WERI-Rb-1 (cell line): ENCODE measurements at regions not wholly inside any gene's neighbourhood (a gene's known extent, or its start where the extent isn't known, plus 50 kb on each side); places are given as distances from the start of the nearest gene placed in this dataset.

ENCODE experiments used
- DNase-seq: peaks from one replicate; pipeline ENCODE4 v3.0.0-alpha.2; 2020
- H3K27ac ChIP-seq: fragments of 250-450 bp; sonication (Bioruptor Pico); 2 replicates; pipeline ENCODE4 v1.5.1; 2020; ENCODE audit warnings: mild to moderate bottlenecking, moderate library complexity
- H3K27me3 ChIP-seq: fragments of 250-450 bp; sonication (Bioruptor Pico); 2 replicates; pipeline ENCODE4 v1.5.1; 2021; ENCODE audit warnings: mild to moderate bottlenecking, low read depth, moderate library complexity; ENCODE audit not compliant: insufficient read depth, severe bottlenecking
- H3K36me3 ChIP-seq: fragments of 250-450 bp; sonication (Bioruptor Pico); 2 replicates; pipeline ENCODE4 v1.5.1; 2020; ENCODE audit warnings: mild to moderate bottlenecking, moderate library complexity
- H3K4me3 ChIP-seq: 2 replicates; pipeline ENCODE4 v1.5.1; 2011; ENCODE audit warnings: low read depth, mild to moderate bottlenecking, control low read depth, low read length
- H3K9me3 ChIP-seq: fragments of 250-450 bp; sonication (Bioruptor Pico); 2 replicates; pipeline ENCODE4 v1.5.1; 2021; ENCODE audit warnings: mild to moderate bottlenecking, moderate library complexity; ENCODE audit not compliant: severe bottlenecking
- CTCF ChIP-seq: IDR thresholded peaks from 2 replicates; pipeline ENCODE4 v1.5.1; 2011; ENCODE audit warnings: low read depth, mild to moderate bottlenecking, control low read depth, inconsistent platforms, low read length

GRCh38 chr7:155178096-155178495, 108.0 kb downstream of the HTR5A start:
- Histone ChIP-seq H3K4me3 (no peak overlapping the region), H3K36me3 (no peaks in the 10 kb centered on the region), H3K9me3 (peaks cover 7% of the 10 kb centered on the region), H3K27ac (no peak overlapping the region), H3K27me3 (no peaks in the 10 kb centered on the region)
- no peak for DNase-seq
- no peak for TF ChIP-seq CTCF

DNA sequence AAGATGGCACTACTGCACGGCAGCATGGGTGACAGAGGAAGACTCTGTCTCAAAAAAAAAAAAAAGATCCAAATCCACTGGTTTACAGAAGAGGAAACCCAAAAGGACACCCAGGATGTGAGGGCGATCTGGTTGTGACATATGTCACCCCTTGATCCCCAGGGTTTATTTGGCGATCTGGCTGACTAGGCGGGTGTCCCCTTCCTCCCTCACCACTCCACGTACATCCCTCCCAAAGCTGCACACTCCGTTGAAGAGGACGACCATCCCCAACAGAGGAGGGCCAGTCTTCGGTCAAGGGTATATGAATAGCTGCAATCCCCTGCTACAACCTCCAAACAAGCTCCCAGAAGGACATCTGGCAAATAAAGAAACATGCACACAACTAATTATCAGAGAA, 111.6 kb downstream of the HTR5A start:
- H3K9me3 ChIP-seq, result peaks cover 29% of the 10 kb centered on the region
- no peaks in the 10 kb centered on the region for H3K36me3 ChIP-seq
- H3K27me3 ChIP-seq, result no peaks in the 10 kb centered on the region
- no peak overlapping the region for H3K4me3 ChIP-seq
- TF ChIP-seq CTCF, result no peak
- no peak for DNase-seq
- no peak overlapping the region for H3K27ac ChIP-seq

DNA sequence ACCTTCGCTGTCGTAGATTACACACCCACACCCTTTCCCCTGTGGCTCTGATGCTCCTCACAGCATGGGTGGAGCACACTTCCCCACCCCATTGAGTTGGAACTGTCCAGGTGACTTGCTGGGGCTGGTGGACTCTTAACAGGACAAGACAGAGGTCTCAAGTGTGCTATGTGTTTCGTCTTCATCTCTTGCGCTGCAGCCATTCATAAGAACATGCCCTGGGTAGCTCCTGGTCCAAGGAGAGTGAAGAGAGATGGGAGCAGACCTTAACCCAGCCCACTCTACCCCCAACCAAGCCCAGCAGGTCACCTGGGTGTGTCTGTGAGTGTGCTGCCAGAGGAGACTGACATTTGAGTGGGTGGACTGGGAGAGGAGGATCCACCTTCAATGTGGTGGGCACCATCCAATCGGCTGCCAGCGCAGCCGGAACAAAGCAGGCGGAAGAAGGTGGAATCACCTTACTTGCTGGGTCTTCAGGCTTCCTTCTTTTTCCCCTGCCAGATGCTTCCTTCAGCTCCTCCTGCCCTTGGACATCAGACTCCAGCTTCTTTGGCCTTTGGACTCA, 112.4 kb downstream of the HTR5A start:
- DNase-seq, result no peak
- Histone ChIP-seq H3K9me3 (peaks cover 31% of the 10 kb centered on the region), H3K4me3 (no peak overlapping the region), H3K27ac (no peak overlapping the region), H3K27me3 (no peaks in the 10 kb centered on the region), H3K36me3 (no peaks in the 10 kb centered on the region)
- TF ChIP-seq CTCF, result no peak

GRCh38 chr7:155183655-155184054, 113.5 kb downstream of the HTR5A start:
- no peak for TF ChIP-seq CTCF
- Histone ChIP-seq H3K9me3 (peaks cover 30% of the 10 kb centered on the region), H3K27ac (no peak overlapping the region), H3K27me3 (no peaks in the 10 kb centered on the region), H3K36me3 (no peaks in the 10 kb centered on the region), H3K4me3 (no peak overlapping the region)
- no peak for DNase-seq

DNA sequence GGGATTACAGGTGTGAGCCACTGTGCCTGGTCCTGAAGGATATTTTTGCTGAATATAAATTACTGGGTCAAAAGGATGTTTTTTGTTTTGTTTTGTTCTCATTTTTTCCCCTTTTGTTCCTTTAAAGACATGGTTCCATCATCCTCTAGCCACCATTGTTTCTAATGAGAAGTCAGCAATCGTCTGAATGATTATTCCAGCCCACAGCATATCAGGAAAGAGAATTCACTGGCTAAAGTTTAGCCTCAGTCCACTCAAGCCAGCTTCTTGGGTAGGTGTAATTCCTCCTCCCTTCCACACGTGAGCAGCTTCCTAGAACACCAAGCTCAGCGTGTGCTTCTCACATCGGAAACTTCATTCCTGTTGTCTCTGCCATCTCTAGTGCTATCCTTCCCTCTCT, 112.8 kb upstream of the INSIG1 start:
- no peak for TF ChIP-seq CTCF
- H3K4me3 ChIP-seq, result no peak overlapping the region
- no peak overlapping the region for H3K27ac ChIP-seq
- DNase-seq, result no peak
- no peaks in the 10 kb centered on the region for H3K27me3 ChIP-seq
- peaks cover 30% of the 10 kb centered on the region for H3K9me3 ChIP-seq
- H3K36me3 ChIP-seq, result no peaks in the 10 kb centered on the region
